Hepatocyte (in vitro differentiated cells): ENCODE measurements at regions not wholly inside any gene's neighbourhood (a gene's known extent, or its start where the extent isn't known, plus 50 kb on each side); places are given as distances from the start of the nearest gene placed in this dataset.

Experiments used
- CTCF ChIP-seq: fragments of 200-600 bp; sonication (generic); IDR thresholded peaks from 2 replicates; pipeline ENCODE4 v1.5.1; 2016; ENCODE audit warnings: antibody characterized with exemption, mild to moderate bottlenecking; ENCODE audit not compliant: poor library complexity
- EZH2phosphoT487 ChIP-seq: fragments of 200-600 bp; sonication (generic); IDR thresholded peaks from one replicate; pipeline ENCODE4 v1.6.1; 2018; ENCODE audit warnings: antibody characterized with exemption, mild to moderate bottlenecking, low read depth, moderate library complexity; ENCODE audit not compliant: unreplicated experiment, severe bottlenecking

- TF ChIP-seq CTCF (no peak), EZH2phosphoT487 (no peak)
Observed at GRCh38 chr21:16185766-16186165, 456.0 kb downstream of the USP25 start.
